ENCODE measurements at regions not wholly inside any gene's neighbourhood (a gene's known extent, or its start where the extent isn't known, plus 50 kb on each side); places are given as distances from the start of the nearest gene placed in this dataset.

- DNase-seq (ENCODE audit: low read depth in 4 of 4, low spot score in 2 of 4), result no peak
These were observed 189.6 kb upstream of the LNX1 start for GRCh38 chr4:53780736-53781400.

GRCh38 chr4:53779025-53779424 is 187.7 kb upstream of the LNX1 start:
- no peak for DNase-seq (ENCODE audit: low read depth in 4 of 4, low spot score in 2 of 4)

DNA sequence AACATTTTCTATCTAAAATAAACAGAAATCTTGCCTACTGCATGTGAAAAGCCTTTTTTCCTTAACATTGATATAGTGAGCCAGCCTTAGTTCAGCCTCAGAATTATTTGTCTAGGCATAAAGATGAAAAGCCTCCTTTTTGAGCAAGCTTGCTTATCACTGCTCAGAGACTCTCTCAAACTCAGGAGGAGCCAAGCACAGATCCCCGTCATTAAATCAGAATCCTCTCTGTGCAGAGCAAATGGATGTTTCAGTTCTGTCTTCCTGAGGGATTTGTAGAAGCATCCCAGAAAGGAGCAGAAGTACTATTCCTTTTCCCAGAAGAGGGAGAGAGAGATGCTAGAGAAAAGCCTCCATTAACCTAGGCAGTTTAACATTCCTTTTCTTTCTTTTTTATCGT is 186.9 kb upstream of the LNX1 start:
- DNase-seq (ENCODE audit: low read depth in 4 of 4, low spot score in 2 of 4), result no peak

DNA sequence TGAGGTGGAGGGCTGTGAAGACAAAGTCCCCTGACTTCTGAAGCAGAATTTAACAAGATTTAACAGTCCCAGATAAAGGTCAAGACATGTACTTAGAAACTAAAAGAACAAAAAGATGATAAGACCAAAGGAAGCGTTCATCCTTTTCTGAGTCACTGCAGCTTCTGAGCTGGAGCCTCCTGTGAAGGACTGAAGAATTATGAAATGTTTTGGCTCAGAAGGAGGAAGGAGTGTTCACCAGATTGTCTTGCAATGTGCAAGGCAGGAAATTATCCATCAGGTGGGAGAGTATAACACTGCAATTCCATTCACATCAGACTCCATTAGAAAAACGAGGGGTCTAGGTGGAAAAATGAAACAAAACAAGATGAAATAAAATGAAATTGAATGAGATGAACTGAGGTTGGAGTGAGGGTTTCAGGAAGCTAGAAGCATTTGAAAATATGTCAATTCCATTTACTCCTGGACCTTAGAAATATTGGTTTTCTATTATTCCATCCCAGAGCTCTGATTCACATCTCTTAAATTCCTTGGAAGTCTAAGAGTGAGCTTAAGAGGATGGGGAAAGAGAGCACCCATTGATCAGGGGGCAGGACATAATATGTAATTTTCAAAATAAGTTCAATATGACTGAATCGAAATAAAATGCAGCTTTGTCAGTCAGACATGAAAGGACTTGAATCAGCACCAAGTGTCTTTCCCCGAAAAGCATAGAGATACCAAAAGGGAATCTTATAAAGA is 186.1 kb upstream of the LNX1 start:
- no peak for DNase-seq (ENCODE audit: low read depth in 4 of 4, low spot score in 2 of 4)

DNA sequence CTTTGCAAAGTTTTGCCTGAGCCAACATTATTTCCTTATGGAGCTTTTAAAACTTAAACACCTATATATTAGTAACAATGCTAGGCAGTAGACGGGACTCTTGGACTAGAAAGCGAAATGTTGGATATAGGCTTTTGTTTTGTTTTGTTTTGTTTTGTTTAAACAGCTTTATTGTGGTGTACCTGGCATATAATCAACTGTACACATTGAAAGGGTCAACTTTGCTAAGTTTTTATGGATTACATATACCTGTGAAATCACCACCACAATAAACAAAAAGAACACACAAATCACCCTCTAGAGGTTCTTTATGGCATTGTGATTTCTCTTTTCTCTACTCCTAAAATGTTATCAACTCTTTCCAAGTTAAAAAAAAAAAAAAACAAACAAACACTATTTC is 184.9 kb upstream of the LNX1 start:
- DNase-seq (ENCODE audit: low read depth in 4 of 4, low spot score in 2 of 4), result no peak

- DNase-seq (ENCODE audit: low read depth in 4 of 4, low spot score in 2 of 4), result no peak
These were observed 184.1 kb upstream of the LNX1 start for GRCh38 chr4:53775381-53775780.

DNA sequence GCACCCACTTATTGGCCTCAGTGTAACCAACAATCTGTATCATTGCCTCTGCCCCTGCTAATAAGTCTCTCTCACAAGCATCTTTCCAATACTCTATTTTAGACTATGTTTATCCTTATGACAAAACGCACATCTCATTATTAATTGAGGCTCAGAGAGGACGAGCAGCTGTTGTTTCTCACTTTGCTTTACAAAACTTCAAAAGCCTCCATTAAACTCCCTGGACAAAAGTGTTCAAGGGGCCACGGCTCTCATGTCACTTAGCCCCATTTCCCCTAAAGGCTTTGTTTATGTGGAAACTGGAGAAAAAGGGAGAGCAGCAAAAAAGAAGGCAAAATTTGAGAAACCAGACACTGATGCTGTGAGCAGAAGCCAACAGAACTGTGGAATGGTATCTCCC is 180.0 kb upstream of the LNX1 start:
- DNase-seq (ENCODE audit: low read depth in 4 of 4, low spot score in 2 of 4), result no peak

DNA sequence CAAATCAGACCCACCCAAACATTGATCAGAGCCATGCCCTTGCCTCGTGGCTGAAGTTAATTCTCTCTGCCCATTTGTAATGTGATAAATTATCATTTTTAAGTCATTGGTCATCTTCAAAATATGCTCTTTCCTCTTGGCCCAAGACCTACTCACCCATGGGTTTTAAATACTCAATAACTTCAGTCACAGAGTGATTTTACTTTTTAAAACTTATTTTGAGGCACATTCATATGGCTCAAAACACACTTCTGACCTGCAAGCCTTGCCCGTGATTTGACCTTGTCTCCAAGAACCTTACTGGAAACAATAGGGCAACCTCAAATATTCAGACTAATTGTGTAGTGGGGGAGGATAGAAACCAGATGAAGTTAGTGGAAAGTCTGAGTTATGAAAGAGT is 176.2 kb upstream of the LNX1 start:
- no peak for DNase-seq (ENCODE audit: low read depth in 4 of 4, low spot score in 2 of 4)

DNA sequence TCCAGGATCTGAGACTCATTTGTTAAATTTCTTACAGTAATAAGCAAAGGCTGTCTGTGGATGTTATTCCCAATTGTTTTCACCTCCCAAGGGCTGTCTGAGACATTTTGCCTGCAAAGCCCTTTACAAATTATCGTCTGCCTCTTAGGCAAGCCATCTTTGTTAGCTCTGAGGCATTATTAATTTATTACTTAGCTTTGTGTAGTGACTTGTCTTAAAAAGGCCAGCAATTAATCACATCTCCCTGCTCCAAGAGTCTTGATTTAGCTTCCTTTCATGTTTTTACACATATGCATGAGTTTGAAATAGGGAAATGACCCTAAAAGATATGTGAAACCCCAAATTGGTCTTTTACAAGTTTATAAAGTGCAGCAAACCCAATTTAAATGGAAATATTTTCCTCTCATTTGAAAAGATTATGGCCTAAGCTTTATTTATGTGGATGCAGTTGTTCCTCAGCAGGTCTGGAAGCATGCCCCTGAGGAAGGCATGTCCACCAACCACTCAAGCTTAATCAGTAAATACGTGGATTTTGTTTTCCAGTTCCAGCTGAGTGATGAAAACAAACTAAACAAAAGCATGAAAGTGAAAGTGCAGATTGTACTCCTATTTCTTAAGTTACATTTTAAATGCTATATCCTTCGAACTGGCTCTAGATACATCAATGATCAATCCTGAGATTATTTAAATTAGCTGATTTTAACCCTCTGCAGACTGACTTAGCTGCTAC is 173.6 kb upstream of the LNX1 start:
- no peak for DNase-seq (ENCODE audit: low read depth in 4 of 4, low spot score in 2 of 4)

DNA sequence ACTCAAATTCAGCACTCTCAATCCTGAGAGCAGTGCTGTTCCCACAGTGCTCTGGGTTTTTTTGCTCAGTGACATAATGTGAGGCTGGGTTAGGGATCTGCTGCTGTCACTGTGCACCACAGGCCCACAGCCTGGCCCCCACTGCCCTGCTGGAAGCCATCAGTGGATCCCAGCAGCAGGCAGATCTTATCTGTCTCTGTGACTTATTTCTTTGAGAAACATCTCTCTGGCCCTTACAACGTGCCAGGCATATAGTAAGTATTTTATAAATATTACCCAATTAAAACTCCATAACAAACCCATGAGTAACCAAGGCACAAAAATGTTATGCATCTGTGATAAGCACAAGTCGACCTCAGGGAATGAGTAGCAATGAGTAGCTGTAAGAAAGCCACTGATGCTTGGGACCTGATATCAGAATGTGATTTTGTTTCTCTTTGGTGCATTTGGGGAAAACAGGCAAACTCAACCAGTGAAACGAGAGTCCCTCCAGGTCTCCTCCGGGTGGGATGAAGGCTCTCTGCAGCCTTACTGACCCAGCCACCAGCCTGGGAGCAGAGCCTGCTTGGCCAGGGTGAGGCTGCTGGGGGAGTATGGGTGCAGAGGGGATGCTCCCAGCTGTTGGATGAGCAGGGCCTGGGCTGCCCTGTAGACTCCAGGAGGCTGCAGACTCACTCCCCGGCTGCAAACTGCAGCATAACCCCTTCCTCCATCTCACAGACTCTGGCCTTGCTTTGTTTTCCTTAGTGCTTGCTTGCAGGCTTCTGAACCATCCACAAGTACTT is 172.7 kb upstream of the LNX1 start:
- DNase-seq (ENCODE audit: low read depth in 4 of 4, low spot score in 2 of 4), result no peak

DNA sequence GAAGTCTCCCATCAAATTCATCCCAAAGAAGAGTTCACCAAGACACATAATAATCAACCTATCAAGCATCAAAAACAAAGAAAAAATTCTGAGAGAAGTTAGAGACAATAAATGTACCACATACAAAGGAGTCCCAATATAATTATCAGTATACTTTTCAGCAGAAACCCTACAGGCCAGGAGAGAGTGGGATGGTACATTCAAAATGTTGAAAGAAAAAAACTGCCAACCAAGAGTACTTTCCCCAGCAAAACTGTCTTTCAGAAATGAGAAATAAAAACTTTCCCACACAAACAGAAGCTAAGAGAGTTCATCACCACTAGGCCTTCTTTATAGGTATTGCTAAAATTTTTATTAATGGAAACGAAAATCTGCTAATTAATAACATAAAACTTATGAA is 164.4 kb upstream of the LNX1 start:
- DNase-seq (ENCODE audit: low read depth in 4 of 4, low spot score in 2 of 4), result no peak

GRCh38 chr4:53752124-53752523 is 160.8 kb upstream of the LNX1 start:
- no peak for DNase-seq (ENCODE audit: low read depth in 4 of 4, low spot score in 2 of 4)

GRCh38 chr4:53748328-53748772 is 157.1 kb upstream of the LNX1 start:
- DNase-seq (ENCODE audit: low read depth in 4 of 4, low spot score in 2 of 4), result no peak

GRCh38 chr4:53747401-53747800 is 156.1 kb upstream of the LNX1 start:
- DNase-seq (ENCODE audit: low read depth in 4 of 4, low spot score in 2 of 4), result no peak

- no peak for DNase-seq (ENCODE audit: low read depth in 4 of 4, low spot score in 2 of 4)
These were observed 153.3 kb upstream of the LNX1 start for GRCh38 chr4:53744446-53745160.

- DNase-seq (ENCODE audit: low read depth in 4 of 4, low spot score in 2 of 4), result no peak
These were observed 143.5 kb upstream of the LNX1 start for GRCh38 chr4:53734584-53735353.

- no peak for DNase-seq (ENCODE audit: low read depth in 4 of 4, low spot score in 2 of 4)
These were observed 142.9 kb upstream of the LNX1 start for GRCh38 chr4:53734182-53734581.

DNA sequence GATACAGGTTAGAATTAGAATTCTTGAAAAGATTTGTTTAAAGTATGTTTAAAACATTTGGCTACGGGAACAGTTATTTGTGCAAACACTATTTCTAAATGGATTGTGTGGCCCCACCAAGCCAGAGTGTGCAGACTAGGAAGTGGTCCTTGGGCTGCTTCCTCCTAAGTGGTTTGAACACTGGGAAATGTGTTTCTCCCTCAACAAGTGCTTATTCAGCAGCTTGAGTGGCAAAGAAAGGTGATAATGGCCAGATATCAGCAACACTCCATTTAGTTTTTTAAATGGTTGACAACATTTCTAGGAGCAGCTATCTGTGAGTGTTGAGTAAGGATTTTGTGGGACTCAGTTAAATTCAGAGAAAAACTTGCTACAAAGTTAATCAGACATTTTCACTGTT is 141.4 kb upstream of the LNX1 start:
- no peak for DNase-seq (ENCODE audit: low read depth in 4 of 4, low spot score in 2 of 4)

GRCh38 chr4:53730031-53730805 is 138.9 kb upstream of the LNX1 start:
- no peak for DNase-seq (ENCODE audit: low read depth in 4 of 4, low spot score in 2 of 4)

All from left renal cortex interstitium (tissue), 4 donors.